Smooth muscle cell (in vitro differentiated cells): ENCODE measurements at regions not wholly inside any gene's neighbourhood (a gene's known extent, or its start where the extent isn't known, plus 50 kb on each side); places are given as distances from the start of the nearest gene placed in this dataset.

Experiments
- DNase-seq: peaks from one replicate; lab custom pipeline; 2025; ENCODE audit not compliant: unreplicated experiment; lab: John Stamatoyannopoulos, UW
- H2AFZ ChIP-seq: fragments of 200-600 bp; sonication (generic); 2 replicates; pipeline ENCODE4 v1.6.0; 2016; ENCODE audit warnings: antibody characterized with exemption, low read depth, mild to moderate bottlenecking
- H3F3A ChIP-seq: fragments of 200-600 bp; sonication (generic); 2 replicates; pipeline ENCODE4 v1.6.0; 2017; ENCODE audit warnings: antibody characterized with exemption, low read depth
- H3K27ac ChIP-seq: fragments of 200-600 bp; sonication (generic); 2 replicates; pipeline ENCODE4 v1.5.1; 2016; ENCODE audit warnings: low read depth, mild to moderate bottlenecking
- H3K27me3 ChIP-seq: fragments of 200-600 bp; sonication (generic); 2 replicates; pipeline ENCODE4 v1.6.1; 2016; ENCODE audit warnings: low read depth, mild to moderate bottlenecking
- H3K36me3 ChIP-seq: fragments of 200-600 bp; sonication (generic); 2 replicates; pipeline ENCODE4 v1.5.1; 2016; ENCODE audit warnings: low read depth
- H3K4me1 ChIP-seq: fragments of 200-600 bp; sonication (generic); 2 replicates; pipeline ENCODE4 v1.5.1; 2016; ENCODE audit warnings: low read depth
- H3K4me2 ChIP-seq: fragments of 200-600 bp; sonication (generic); 2 replicates; pipeline ENCODE4 v1.6.0; 2016; ENCODE audit warnings: mild to moderate bottlenecking
- H3K4me3 ChIP-seq: fragments of 200-600 bp; sonication (generic); 2 replicates; pipeline ENCODE4 v1.5.1; 2016; ENCODE audit warnings: mild to moderate bottlenecking
- H3K79me2 ChIP-seq: fragments of 200-600 bp; sonication (generic); 2 replicates; pipeline ENCODE4 v1.6.0; 2016; ENCODE audit warnings: low read depth, mild to moderate bottlenecking
- H3K9ac ChIP-seq: fragments of 200-600 bp; sonication (generic); 2 replicates; pipeline ENCODE4 v1.6.0; 2016; ENCODE audit warnings: low read depth
- H3K9me3 ChIP-seq: fragments of 200-600 bp; sonication (generic); replicated peaks from 2 replicates; pipeline ENCODE4 v1.5.1; 2016; ENCODE audit warnings: low read depth
- H4K20me1 ChIP-seq: fragments of 200-600 bp; sonication (generic); 2 replicates; pipeline ENCODE4 v1.6.0; 2016; ENCODE audit warnings: low read depth
- CTCF ChIP-seq: fragments of 200-600 bp; sonication (generic); IDR thresholded peaks from 2 replicates; pipeline ENCODE4 v1.5.1; 2017; ENCODE audit warnings: borderline replicate concordance, mild to moderate bottlenecking, antibody characterized with exemption; ENCODE audit not compliant: insufficient read depth, poor library complexity, severe bottlenecking
- WGBS: methylation state at CpG from one replicate; pipeline ENCODE4 v1.1.7; 2016; ENCODE audit warnings: low lambda C conversion rate; 5-methylcytosine and 5-hydroxymethylcytosine counted together

- Histone ChIP-seq H3K4me2 (no peak overlapping the region), H3K27me3 (no peaks in the 10 kb centered on the region), H3K4me1 (no peaks in the 10 kb centered on the region), H4K20me1 (no peaks in the 10 kb centered on the region), H3K27ac (no peak overlapping the region), H3K4me3 (no peak overlapping the region), H3F3A (no peaks in the 10 kb centered on the region), H3K79me2 (no peaks in the 10 kb centered on the region), H2AFZ (no peak overlapping the region), H3K36me3 (no peaks in the 10 kb centered on the region), H3K9ac (no peak overlapping the region), H3K9me3 (no peaks in the 10 kb centered on the region)
- no peak for TF ChIP-seq CTCF
- 92% methylated on average over 2 of the region's 2 CpGs for WGBS
- DNase-seq, result no peak
These were observed 267.8 kb downstream of the KCNRG start for GRCh38 chr13:50283017-50283416.

GRCh38 chr13:50284540-50284939, 269.3 kb downstream of the KCNRG start:
- Histone ChIP-seq H3K4me2 (no peak overlapping the region), H3K27me3 (no peaks in the 10 kb centered on the region), H3K79me2 (no peaks in the 10 kb centered on the region), H3K36me3 (no peaks in the 10 kb centered on the region), H3K4me1 (no peaks in the 10 kb centered on the region), H3K9me3 (no peaks in the 10 kb centered on the region), H3K4me3 (no peak overlapping the region), H4K20me1 (no peaks in the 10 kb centered on the region), H3K27ac (no peak overlapping the region), H3F3A (no peaks in the 10 kb centered on the region), H2AFZ (no peak overlapping the region), H3K9ac (no peak overlapping the region)
- TF ChIP-seq CTCF, result no peak
- no peak for DNase-seq
- WGBS, result 89% methylated on average over 2 of the region's 2 CpGs

GRCh38 chr13:50285283-50285682, 270.0 kb downstream of the KCNRG start:
- no peaks in the 10 kb centered on the region for H3K79me2 ChIP-seq
- no peaks in the 10 kb centered on the region for H4K20me1 ChIP-seq
- no peaks in the 10 kb centered on the region for H3K27me3 ChIP-seq
- H3K9me3 ChIP-seq, result no peaks in the 10 kb centered on the region
- no peak overlapping the region for H3K4me2 ChIP-seq
- DNase-seq, result no peak
- H3F3A ChIP-seq, result no peaks in the 10 kb centered on the region
- TF ChIP-seq CTCF, result no peak
- 92% methylated on average over 3 of the region's 3 CpGs for WGBS
- no peaks in the 10 kb centered on the region for H3K4me1 ChIP-seq
- no peaks in the 10 kb centered on the region for H3K36me3 ChIP-seq
- no peak overlapping the region for H2AFZ ChIP-seq
- H3K9ac ChIP-seq, result no peak overlapping the region
- no peak overlapping the region for H3K4me3 ChIP-seq
- no peak overlapping the region for H3K27ac ChIP-seq

- no peaks in the 10 kb centered on the region for H3K9me3 ChIP-seq
- WGBS, result 65% methylated on average over 3 of the region's 3 CpGs
- no peaks in the 10 kb centered on the region for H3K4me1 ChIP-seq
- no peaks in the 10 kb centered on the region for H3K36me3 ChIP-seq
- TF ChIP-seq CTCF, result no peak
- no peak overlapping the region for H3K4me2 ChIP-seq
- no peaks in the 10 kb centered on the region for H4K20me1 ChIP-seq
- H3K4me3 ChIP-seq, result no peak overlapping the region
- H3K27ac ChIP-seq, result no peak overlapping the region
- no peaks in the 10 kb centered on the region for H3K79me2 ChIP-seq
- H3K9ac ChIP-seq, result no peak overlapping the region
- H2AFZ ChIP-seq, result no peak overlapping the region
- no peak for DNase-seq
- H3F3A ChIP-seq, result no peaks in the 10 kb centered on the region
- no peaks in the 10 kb centered on the region for H3K27me3 ChIP-seq
These were observed 271.1 kb downstream of the KCNRG start for GRCh38 chr13:50286324-50286723.
